C4-2B (cell line): ENCODE measurements at regions not wholly inside any gene's neighbourhood (a gene's known extent, or its start where the extent isn't known, plus 50 kb on each side); places are given as distances from the start of the nearest gene placed in this dataset.
"Not testable (repeated sequence)": the region's sequence is repeated elsewhere in the genome, so short reads cannot be mapped to it uniquely, and the experiment has no call there.

Experiments used
- CTCF ChIP-seq: fragments of 450-650 bp; conservative IDR thresholded peaks from 2 replicates; pipeline ENCODE4 v1.5.1; 2017; ENCODE audit warnings: mild to moderate bottlenecking
- ZFX ChIP-seq: fragments of 450-650 bp; IDR thresholded peaks from 2 replicates; pipeline ENCODE4 v1.6.1; 2017

- TF ChIP-seq CTCF, ZFX: not testable (repeated sequence)
These were observed 84.3 kb downstream of the MRPL57 start for GRCh38 chr13:21260561-21261290.
